GM15510 (cell line): ENCODE measurements at regions not wholly inside any gene's neighbourhood (a gene's known extent, or its start where the extent isn't known, plus 50 kb on each side); places are given as distances from the start of the nearest gene placed in this dataset.

ENCODE experiments used
- POLR2A ChIP-seq: IDR thresholded peaks from 3 replicates; pipeline ENCODE4 v1.6.1; 2011; ENCODE audit warnings: borderline replicate concordance; ENCODE audit not compliant: insufficient read length; ENCODE audit errors: extremely low read depth

DNA sequence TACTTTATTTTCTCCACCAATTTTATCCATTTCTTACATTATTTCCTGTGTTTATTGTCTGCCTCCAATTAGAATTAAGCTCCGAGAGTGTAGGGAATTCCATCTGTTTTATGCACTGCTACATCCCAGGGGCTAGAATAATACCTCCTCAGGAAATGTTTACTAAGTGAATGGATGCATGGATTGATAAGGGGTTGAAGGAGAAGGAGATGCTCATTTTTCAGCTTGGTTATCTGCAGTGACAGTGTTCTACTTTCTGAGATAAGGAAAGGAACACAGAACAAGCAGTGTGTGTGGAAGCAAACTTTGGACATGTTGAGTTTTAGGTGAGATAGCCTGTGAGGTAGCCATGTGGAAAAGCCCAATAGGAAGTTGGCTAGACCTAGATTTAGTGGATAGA, 164.6 kb upstream of the HMGA2 start:
- TF ChIP-seq POLR2A = no peak

GRCh38 chr12:65660096-65660495, 164.2 kb upstream of the HMGA2 start:
- TF ChIP-seq POLR2A = no peak

DNA sequence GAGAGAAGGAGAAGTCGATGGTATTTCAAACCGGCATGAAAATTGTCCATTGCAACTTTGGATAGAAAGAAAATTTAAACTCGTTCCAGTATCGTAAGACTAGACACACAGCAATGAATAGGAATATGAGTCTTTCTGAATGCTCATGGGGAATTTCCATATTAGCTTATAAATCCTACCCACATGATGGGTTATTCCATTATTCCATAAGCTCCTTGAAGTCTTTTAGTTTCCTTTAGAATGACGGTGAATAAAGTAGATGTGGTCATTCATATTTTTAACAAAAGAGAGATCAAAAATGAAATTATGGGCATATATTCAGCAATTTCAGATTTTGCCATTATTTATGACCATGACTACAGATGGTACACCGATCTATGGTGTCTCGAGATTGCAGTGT, 163.4 kb upstream of the HMGA2 start:
- no peak for TF ChIP-seq POLR2A

DNA sequence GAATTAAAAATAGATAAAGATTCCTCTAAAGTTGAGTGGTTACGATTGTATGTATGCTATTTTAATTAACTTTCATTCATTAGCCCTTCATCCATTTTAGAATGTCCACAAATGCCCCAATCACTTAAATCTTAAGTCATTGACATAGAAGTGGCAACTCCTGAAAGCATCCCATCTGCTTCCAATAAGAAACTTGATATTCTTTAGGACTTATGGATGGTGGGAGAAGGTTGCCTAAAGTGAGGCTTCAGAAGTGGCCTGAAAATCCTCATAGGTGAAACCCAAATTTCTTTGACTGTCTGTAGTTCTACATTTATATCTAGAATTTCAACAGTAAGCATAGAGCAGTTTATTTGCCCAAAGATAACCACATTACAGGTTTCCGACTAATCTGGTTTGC, 161.7 kb upstream of the HMGA2 start:
- no peak for TF ChIP-seq POLR2A

DNA sequence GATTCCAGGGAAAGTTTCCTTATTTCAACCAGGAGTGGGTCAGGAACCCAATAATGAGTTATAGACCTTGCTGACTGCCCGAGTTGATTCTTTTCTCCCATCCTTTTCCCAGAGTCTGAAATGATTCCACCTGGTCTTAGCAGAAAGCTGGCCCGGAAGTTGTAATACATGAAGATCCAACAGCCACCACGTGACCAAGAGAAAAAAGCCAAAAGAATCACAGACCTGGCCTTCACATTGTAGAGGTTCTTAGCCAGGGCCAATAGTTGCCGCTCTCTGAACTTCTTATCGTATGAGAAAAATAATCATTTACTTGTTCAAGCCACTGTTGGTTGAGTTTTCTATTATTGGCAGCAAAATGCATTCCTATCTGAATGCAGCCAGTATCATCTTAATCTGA, 161.2 kb upstream of the HMGA2 start:
- no peak for TF ChIP-seq POLR2A

- no peak for TF ChIP-seq POLR2A
Measured at GRCh38 chr12:65663648-65664047, 160.6 kb upstream of the HMGA2 start.

- no peak for TF ChIP-seq POLR2A
Measured at GRCh38 chr12:65664715-65665250, 159.5 kb upstream of the HMGA2 start.

DNA sequence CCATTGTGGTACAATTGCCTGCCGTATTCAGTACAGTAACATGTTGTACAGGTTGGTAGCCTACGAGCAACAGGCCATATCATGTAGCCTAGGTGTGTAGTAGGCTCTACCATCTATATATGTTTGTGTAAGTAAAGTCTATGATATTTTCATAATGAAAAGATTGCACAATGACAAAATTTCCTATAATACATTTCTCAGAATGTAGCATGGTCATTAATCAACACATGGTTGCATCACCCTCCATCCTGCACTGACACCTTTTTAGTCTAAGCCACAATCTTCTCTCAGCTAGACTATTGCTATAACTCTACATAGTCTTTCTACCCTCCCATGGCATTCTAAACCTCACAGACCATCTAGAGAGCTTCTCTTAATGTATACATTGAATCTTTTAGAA, 158.5 kb upstream of the HMGA2 start:
- no peak for TF ChIP-seq POLR2A

DNA sequence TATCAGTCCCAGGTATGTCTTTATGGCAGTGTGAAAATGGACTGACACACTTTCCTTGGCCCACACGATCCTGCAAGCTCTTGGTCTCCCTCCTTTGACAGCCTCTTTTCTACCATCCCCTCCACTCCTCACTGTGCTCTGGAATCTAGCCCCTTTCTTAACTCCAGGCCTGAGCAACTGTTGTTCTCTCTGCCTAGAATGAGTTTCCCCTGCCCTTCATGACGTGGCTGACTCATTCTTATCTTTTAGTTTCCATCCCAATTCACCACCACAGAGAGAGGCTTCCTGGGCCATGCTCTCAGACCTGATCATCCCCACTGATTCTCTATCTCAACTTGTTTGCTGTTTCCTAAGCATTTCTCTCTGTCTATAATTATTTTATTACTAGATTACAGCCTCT, 157.4 kb upstream of the HMGA2 start:
- no peak for TF ChIP-seq POLR2A

DNA sequence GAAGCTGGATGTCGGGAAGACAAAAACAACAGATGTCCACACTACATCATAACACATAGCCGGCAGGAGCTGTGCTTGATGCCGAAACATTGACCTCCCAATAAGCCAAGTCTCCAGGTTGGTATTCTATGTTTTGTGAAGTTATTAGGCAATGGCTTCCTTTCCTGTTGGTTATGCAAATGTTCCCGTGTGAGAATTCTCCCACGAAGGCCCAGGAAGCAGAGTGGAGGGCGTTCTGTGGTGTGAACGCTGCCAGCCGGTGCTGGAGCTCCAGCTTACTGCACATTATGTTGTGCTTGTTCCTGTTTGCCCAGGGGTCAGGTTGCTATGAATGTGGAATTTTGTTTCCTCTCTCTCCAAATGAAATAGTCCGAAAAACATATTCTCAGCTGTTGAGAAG, 156.4 kb upstream of the HMGA2 start:
- no peak for TF ChIP-seq POLR2A

GRCh38 chr12:65668981-65669695, 155.1 kb upstream of the HMGA2 start:
- no peak for TF ChIP-seq POLR2A

GRCh38 chr12:65670775-65671174, 153.5 kb upstream of the HMGA2 start:
- TF ChIP-seq POLR2A = no peak

DNA sequence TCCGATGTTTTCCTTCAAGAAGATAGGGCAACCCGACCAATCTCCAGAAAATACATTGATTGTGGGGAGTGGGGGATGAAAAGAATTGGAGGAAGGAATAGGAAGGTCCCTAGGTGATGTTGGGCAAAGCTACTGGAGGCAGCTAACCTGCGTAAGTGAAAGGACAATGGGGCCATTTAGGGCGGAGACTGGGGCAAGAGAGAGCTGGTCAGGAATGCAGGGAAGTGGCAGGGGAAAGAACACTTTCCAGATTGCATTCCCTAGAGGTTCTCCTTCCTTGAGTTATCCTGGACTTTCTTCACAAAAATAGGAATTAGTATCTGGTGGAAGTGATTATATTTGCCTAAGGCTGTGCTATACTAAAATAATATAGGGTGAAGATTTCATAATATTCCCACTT, 151.8 kb upstream of the HMGA2 start:
- TF ChIP-seq POLR2A = no peak

DNA sequence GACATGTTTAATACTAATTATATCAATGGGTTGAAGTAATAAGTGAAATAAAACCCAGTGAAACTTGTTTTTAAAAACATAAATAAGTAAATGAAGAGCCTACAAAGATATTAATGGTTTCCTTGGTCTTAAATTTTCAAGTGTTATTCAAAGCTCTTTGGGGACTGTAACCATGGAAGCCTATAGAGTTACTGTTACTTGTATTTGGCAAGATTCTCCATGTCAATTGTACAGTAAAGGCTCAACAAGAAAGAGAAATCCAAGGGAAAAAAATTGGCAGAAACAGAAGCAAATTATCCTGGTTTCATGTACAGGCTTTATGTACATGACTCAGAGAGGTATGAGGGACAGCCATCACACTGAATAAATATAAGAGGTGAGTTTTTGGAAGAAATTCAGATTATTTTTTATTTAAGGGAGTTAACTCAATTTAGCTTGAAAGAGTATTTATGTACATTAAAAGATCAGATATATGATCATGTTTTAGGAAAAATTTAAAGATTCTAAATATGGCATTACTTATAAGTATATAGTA, 151.1 kb upstream of the HMGA2 start:
- TF ChIP-seq POLR2A = no peak

DNA sequence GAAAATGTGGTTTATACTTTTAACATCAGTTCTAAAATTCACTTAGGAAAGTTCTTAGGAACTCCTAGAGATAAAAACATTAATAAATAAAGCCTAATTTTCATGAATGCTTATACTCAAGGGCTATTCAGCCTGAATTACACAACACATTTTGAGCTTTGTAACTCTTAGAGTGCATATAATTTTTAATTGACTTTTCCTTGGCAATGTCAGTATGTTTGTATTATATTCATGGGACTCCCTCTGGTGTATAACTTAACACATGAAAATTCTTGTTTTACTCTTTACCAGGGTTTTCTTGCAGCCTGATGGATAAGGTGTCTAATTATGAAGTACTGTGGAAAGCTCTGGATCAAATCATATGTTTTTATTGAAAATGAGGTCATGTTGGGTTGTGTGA, 150.6 kb upstream of the HMGA2 start:
- no peak for TF ChIP-seq POLR2A

- no peak for TF ChIP-seq POLR2A
Measured at GRCh38 chr12:65675141-65675621, 149.1 kb upstream of the HMGA2 start.
